OCI-LY7 (cell line): ENCODE measurements at regions not wholly inside any gene's neighbourhood (a gene's known extent, or its start where the extent isn't known, plus 50 kb on each side); places are given as distances from the start of the nearest gene placed in this dataset.

Experiments used
- BruUV-seq: library from RNA; stranded (reverse); fragments of 400-500 nt; replicated peaks from 2 replicates; lab custom pipeline; 2021; lab: Mats Ljungman, UMichigan
- CTCF ChIA-PET: fragments of 300-600 bp; sonication (Branson Sonifier 250); formaldehyde crosslinking; loops from one replicate; lab custom pipeline; 2022; ENCODE audit warnings: antibody characterized with exemption; ENCODE audit not compliant: unreplicated experiment; lab: Charles Lee
- POLR2A ChIA-PET: fragments of 300-600 bp; sonication (Branson Sonifier 250); formaldehyde crosslinking; loops from one replicate; lab custom pipeline; 2022; ENCODE audit warnings: antibody characterized with exemption; lab: Charles Lee
- DNase-seq: peaks from one replicate; pipeline ENCODE4 v3.0.0-alpha.2; 2015; ENCODE audit warnings: low spot score
- H2AFZ ChIP-seq: fragments of 200-600 bp; sonication (generic), shearing (Covaris generic); 2 replicates; pipeline ENCODE4 v1.6.1; 2014; ENCODE audit warnings: mild to moderate bottlenecking, antibody characterized with exemption, low read length, moderate library complexity
- H3K27ac ChIP-seq: fragments of 200-600 bp; sonication (generic); 2 replicates; pipeline ENCODE4 v1.5.1; 2014; ENCODE audit warnings: mixed run types, low read depth, mild to moderate bottlenecking, moderate library complexity, low read length, inconsistent platforms; ENCODE audit not compliant: poor library complexity, severe bottlenecking
- H3K36me3 ChIP-seq: fragments of 200-600 bp; sonication (generic); 2 replicates; pipeline ENCODE4 v1.6.1; 2014; ENCODE audit warnings: mild to moderate bottlenecking, antibody characterized with exemption, low read length, moderate library complexity, mixed read lengths; ENCODE audit not compliant: insufficient read depth
- H3K4me1 ChIP-seq: fragments of 200-600 bp; sonication (generic); 2 replicates; pipeline ENCODE4 v1.5.1; 2014; ENCODE audit warnings: mild to moderate bottlenecking, low read length; ENCODE audit not compliant: insufficient read depth, poor library complexity, severe bottlenecking
- H3K4me2 ChIP-seq: fragments of 200-600 bp; sonication (generic); 2 replicates; pipeline ENCODE4 v1.6.1; 2014; ENCODE audit warnings: mild to moderate bottlenecking, low read length
- H3K4me3 ChIP-seq: fragments of 200-600 bp; sonication (generic); 2 replicates; pipeline ENCODE4 v1.5.1; 2014; ENCODE audit warnings: mild to moderate bottlenecking, low read depth, low read length; ENCODE audit not compliant: poor library complexity, severe bottlenecking
- H3K79me2 ChIP-seq: fragments of 200-600 bp; sonication (generic); 2 replicates; pipeline ENCODE4 v1.6.1; 2016; ENCODE audit warnings: low read depth, mild to moderate bottlenecking, low read length, moderate library complexity, mixed read lengths; ENCODE audit not compliant: insufficient read depth
- H3K9me2 ChIP-seq: fragments of 200-600 bp; sonication (generic); 2 replicates; pipeline ENCODE4 v1.6.1; 2016; ENCODE audit warnings: mild to moderate bottlenecking, low read length, mixed read lengths; ENCODE audit not compliant: insufficient read depth
- H3K9me3 ChIP-seq: fragments of 200-600 bp; sonication (generic); 2 replicates; pipeline ENCODE4 v1.6.1; 2014; ENCODE audit warnings: mild to moderate bottlenecking, mixed run types, low read length, mixed read lengths
- H4K20me1 ChIP-seq: fragments of 200-600 bp; sonication (generic); 2 replicates; pipeline ENCODE4 v1.6.1; 2014; ENCODE audit warnings: mild to moderate bottlenecking, antibody characterized with exemption, low read length, moderate library complexity, mixed read lengths; ENCODE audit not compliant: insufficient read depth
- CTCF ChIP-seq: fragments of 200-600 bp; sonication (generic); conservative IDR thresholded peaks from 2 replicates; pipeline ENCODE4 v1.5.1; 2014; ENCODE audit warnings: mild to moderate bottlenecking, antibody characterized with exemption, low read length, moderate library complexity, mixed read lengths
- EZH2phosphoT487 ChIP-seq: fragments of 200-600 bp; sonication (generic); IDR thresholded peaks from 2 replicates; pipeline ENCODE4 v1.6.1; 2018; ENCODE audit warnings: low read depth, borderline replicate concordance, mild to moderate bottlenecking, mixed run types, antibody characterized with exemption, low read length, moderate library complexity, mixed read lengths
- intact Hi-C: fragments of 100-400 bp; cut with micrococcal nuclease; formaldehyde crosslinking; loops from one replicate; pipeline ENCODE4 v1.10.0; 2022; ENCODE audit not compliant: unreplicated experiment

- no peak for TF ChIP-seq CTCF
- TF ChIP-seq EZH2phosphoT487: no peak
- ChIA-PET POLR2A (interaction anchor here (1.0 kb wide), 1 partner anchor 17 kb away, joined by 3 read pairs; no protein-coding TSS in a partner anchor), CTCF (no interaction called here)
- Histone ChIP-seq H2AFZ (no peak overlapping the region), H3K36me3 (no peaks in the 10 kb centered on the region), H3K9me3 (no peaks in the 10 kb centered on the region), H3K79me2 (no peaks in the 10 kb centered on the region), H3K4me1 (no peaks in the 10 kb centered on the region), H3K4me2 (no peak overlapping the region), H4K20me1 (no peaks in the 10 kb centered on the region), H3K27ac (no peak overlapping the region), H3K4me3 (no peak overlapping the region), H3K9me2 (no peaks in the 10 kb centered on the region)
- no TSS peak for BruUV-seq
- no peak for DNase-seq
- intact Hi-C loops: no loop called here
Measured at GRCh38 chr3:73197187-73197586, 135.7 kb downstream of the EBLN2 start.

DNA sequence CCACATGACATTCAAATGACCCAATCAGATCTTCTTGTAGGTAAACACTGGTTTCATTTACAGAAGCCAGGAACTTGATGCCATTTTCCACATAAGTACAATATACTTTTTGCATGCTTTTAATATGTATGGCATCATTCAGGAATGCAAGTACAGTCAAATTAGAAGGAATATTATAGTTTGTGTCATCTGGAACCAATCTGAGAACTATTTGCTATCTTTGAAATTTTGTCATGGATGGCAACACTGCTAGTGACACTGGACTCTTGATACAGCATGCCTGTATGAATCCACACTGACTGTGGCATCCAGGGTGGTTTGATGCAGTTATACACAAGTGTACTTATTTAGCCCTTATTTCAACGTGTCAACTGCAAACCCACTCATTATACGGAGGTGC is 141.6 kb downstream of the EBLN2 start:
- DNase-seq: no peak
- H3K9me3 ChIP-seq: no peaks in the 10 kb centered on the region
- TF ChIP-seq EZH2phosphoT487 (no peak), CTCF (no peak)
- no TSS peak for BruUV-seq
- H3K79me2 ChIP-seq: no peaks in the 10 kb centered on the region
- intact Hi-C loops: no loop called here
- no peak overlapping the region for H2AFZ ChIP-seq
- no peaks in the 10 kb centered on the region for H3K36me3 ChIP-seq
- H3K4me1 ChIP-seq: no peaks in the 10 kb centered on the region
- H3K9me2 ChIP-seq: no peaks in the 10 kb centered on the region
- POLR2A ChIA-PET: interaction anchor here (0.6 kb wide), 1 partner anchor 52 kb away, joined by 4 read pairs; no protein-coding TSS in a partner anchor
- CTCF ChIA-PET: no interaction called here
- no peak overlapping the region for H3K27ac ChIP-seq
- H3K4me3 ChIP-seq: no peak overlapping the region
- no peaks in the 10 kb centered on the region for H4K20me1 ChIP-seq
- H3K4me2 ChIP-seq: no peak overlapping the region

DNA sequence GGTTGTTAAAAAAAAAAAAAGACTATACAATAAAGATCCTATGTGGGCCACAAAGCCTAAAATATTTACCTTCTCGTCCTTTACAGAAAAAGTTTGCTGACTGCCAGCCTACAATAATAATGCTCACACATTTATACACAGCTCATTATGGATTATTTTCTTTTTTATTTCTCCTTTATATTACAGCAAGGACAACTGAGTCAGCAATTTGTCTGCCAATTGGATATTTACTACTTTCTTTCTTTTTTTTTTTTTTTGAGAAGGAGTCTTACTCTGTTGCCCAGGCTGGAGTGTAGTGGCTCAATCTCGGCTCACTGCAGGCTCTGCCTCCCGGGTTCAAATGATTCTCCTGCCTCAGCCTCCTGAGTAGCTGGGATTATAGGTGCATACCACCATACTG is 142.2 kb downstream of the EBLN2 start:
- Histone ChIP-seq H3K9me2 (no peaks in the 10 kb centered on the region), H3K27ac (no peak overlapping the region), H4K20me1 (no peaks in the 10 kb centered on the region), H3K4me1 (no peaks in the 10 kb centered on the region), H3K4me3 (no peak overlapping the region), H2AFZ (no peak overlapping the region), H3K79me2 (no peaks in the 10 kb centered on the region), H3K9me3 (no peaks in the 10 kb centered on the region), H3K4me2 (no peak overlapping the region), H3K36me3 (no peaks in the 10 kb centered on the region)
- BruUV-seq: no TSS peak
- ChIA-PET CTCF (no interaction called here), POLR2A (interaction anchor here (0.6 kb wide), 1 partner anchor 51 kb away, joined by 4 read pairs; no protein-coding TSS in a partner anchor)
- intact Hi-C loops: no loop called here
- TF ChIP-seq CTCF (no peak), EZH2phosphoT487 (no peak)
- DNase-seq: no peak
